GM12878 (cell line): ENCODE measurements at regions not wholly inside any gene's neighbourhood (a gene's known extent, or its start where the extent isn't known, plus 50 kb on each side); places are given as distances from the start of the nearest gene placed in this dataset.

Experiments
- ATAC-seq: fragments of 200-7000 bp; cut with Tn5 transposase; 3 replicates; pipeline ENCODE4 v1.9.1; 2020; ENCODE audit warnings: mild to moderate bottlenecking, moderate library complexity
- BruUV-seq: library from RNA; stranded (reverse); fragments of 400-500 nt; replicated peaks from 2 replicates; lab custom pipeline; 2021; lab: Mats Ljungman, UMichigan
- CTCF ChIA-PET: fragments of 300-600 bp; sonication (Branson Sonifier 250); formaldehyde crosslinking; extraction: SDS; loops from one replicate; lab custom pipeline; 2021; ENCODE audit warnings: inconsistent platforms; lab: Yijun Ruan, JAX
- POLR2A ChIA-PET: fragments of 350-600 bp; formaldehyde crosslinking; extraction: SDS; loops from one replicate; lab custom pipeline; 2021; ENCODE audit warnings: inconsistent platforms; lab: Charles Lee
- RAD21 ChIA-PET: fragments of 300-600 bp; sonication (Branson Sonifier 250); formaldehyde crosslinking; loops from one replicate; lab custom pipeline; 2023; ENCODE audit warnings: antibody characterized with exemption; ENCODE audit not compliant: unreplicated experiment; lab: Charles Lee
- SMC1A ChIA-PET: fragments of 300-600 bp; sonication (Branson Sonifier 250); formaldehyde crosslinking; loops from one replicate; lab custom pipeline; 2023; ENCODE audit not compliant: unreplicated experiment, uncharacterized antibody; lab: Charles Lee
- DNase-seq: peaks from one replicate; pipeline ENCODE4 v3.0.0-alpha.2; 2011; ENCODE audit warnings: low read depth, low spot score
- FAIRE-seq: peaks from 3 replicates; lab custom pipeline; 2011; peaks lifted over from hg19 to GRCh38; lab: Jason Lieb, UNC
- H2AFZ ChIP-seq: 2 replicates; pipeline ENCODE4 v1.6.0; 2011; ENCODE audit warnings: low read depth, low read length, control low read depth; ENCODE audit not compliant: control insufficient read depth
- H3K27ac ChIP-seq: 2 replicates; pipeline ENCODE4 v1.5.1; 2011; ENCODE audit warnings: control low read depth; ENCODE audit not compliant: control insufficient read depth, insufficient read depth
- H3K27me3 ChIP-seq, 2 experiments: replicated peaks in 1 of 2; 2 replicates each; pipeline versions ENCODE4 v1.6.0 to v1.6.1; 2011; ENCODE audit warnings: low read length in 1 of 2; ENCODE audit not compliant: control insufficient read depth in 2 of 2, insufficient read depth in 2 of 2
- H3K36me3 ChIP-seq, 2 experiments: 2 replicates each; pipeline ENCODE4 v1.5.1; 2011; ENCODE audit warnings: low read length in 1 of 2; ENCODE audit not compliant: control insufficient read depth in 2 of 2, insufficient read depth in 2 of 2
- H3K4me1 ChIP-seq: 2 replicates; pipeline ENCODE4 v1.6.1; 2011; ENCODE audit warnings: mild to moderate bottlenecking, low read length, moderate library complexity, mixed read lengths; ENCODE audit not compliant: control insufficient read depth, insufficient read depth
- H3K4me2 ChIP-seq: 2 replicates; pipeline ENCODE4 v1.6.0; 2011; ENCODE audit warnings: control low read depth; ENCODE audit not compliant: control insufficient read depth, insufficient read depth
- H3K4me3 ChIP-seq: fragments of 200-600 bp; sonication (generic); 2 replicates; pipeline ENCODE4 v1.5.1; 2016
- H3K79me2 ChIP-seq: 2 replicates; pipeline ENCODE4 v1.6.0; 2011; ENCODE audit warnings: low read length; ENCODE audit not compliant: control insufficient read depth, insufficient read depth
- H3K9ac ChIP-seq: 2 replicates; pipeline ENCODE4 v1.8.0; 2011; ENCODE audit warnings: low read length, control low read depth, mixed read lengths; ENCODE audit not compliant: control insufficient read depth, insufficient read depth
- H3K9me3 ChIP-seq: replicated peaks from 3 replicates; pipeline ENCODE4 v1.5.1; 2011; ENCODE audit warnings: mild to moderate bottlenecking, low read length; ENCODE audit not compliant: control insufficient read depth, insufficient read depth
- H4K20me1 ChIP-seq: 2 replicates; pipeline ENCODE4 v1.6.0; 2011; ENCODE audit not compliant: control insufficient read depth, insufficient read depth
- ATF7 ChIP-seq: fragments of 450-650 bp; IDR thresholded peaks from 2 replicates; pipeline ENCODE4 v1.6.1; 2016; ENCODE audit warnings: low read depth, mild to moderate bottlenecking
- CHD1 ChIP-seq: IDR thresholded peaks from 2 replicates; pipeline ENCODE4 v1.6.1; 2012; ENCODE audit warnings: low read depth, low read length, improper control_type of control experiment
- JUNB ChIP-seq: IDR thresholded peaks from 2 replicates; pipeline ENCODE4 v1.6.1; 2016; ENCODE audit warnings: antibody characterized with exemption, mild to moderate bottlenecking
- KDM1A ChIP-seq: fragments of 200-600 bp; sonication (generic); IDR thresholded peaks from 2 replicates; pipeline ENCODE4 v1.6.1; 2016; ENCODE audit warnings: borderline replicate concordance
- MEF2A ChIP-seq: IDR thresholded peaks from 2 replicates; pipeline ENCODE4 v1.6.1; 2011; ENCODE audit warnings: low read depth, mild to moderate bottlenecking, low read length, moderate library complexity; ENCODE audit not compliant: insufficient read depth
- MYC ChIP-seq: IDR thresholded peaks from 2 replicates; pipeline ENCODE4 v1.6.1; 2011; ENCODE audit warnings: mild to moderate bottlenecking, low read length, moderate library complexity, inconsistent platforms; ENCODE audit not compliant: insufficient read depth, insufficient replicate concordance, insufficient read length, severe bottlenecking
- RCOR1 ChIP-seq: conservative IDR thresholded peaks from 2 replicates; pipeline ENCODE4 v1.6.1; 2012; ENCODE audit warnings: low read depth, low read length, improper control_type of control experiment
- SMARCA5 ChIP-seq: fragments of 450-650 bp; IDR thresholded peaks from 2 replicates; pipeline ENCODE4 v1.6.1; 2017; ENCODE audit warnings: mild to moderate bottlenecking
- TAF1 ChIP-seq: IDR thresholded peaks from 2 replicates; pipeline ENCODE4 v1.6.1; 2011; ENCODE audit warnings: mild to moderate bottlenecking, low read depth, low read length, borderline replicate concordance
- TCF12 ChIP-seq: IDR thresholded peaks from 2 replicates; pipeline ENCODE4 v1.6.1; 2011; ENCODE audit warnings: low read depth, mild to moderate bottlenecking, low read length
- TCF3 ChIP-seq: IDR thresholded peaks from 2 replicates; pipeline ENCODE4 v1.6.1; 2012; ENCODE audit warnings: low read depth, mild to moderate bottlenecking, low read length, borderline replicate concordance; ENCODE audit not compliant: insufficient read depth
- ZNF24 ChIP-seq: fragments of 450-650 bp; IDR thresholded peaks from 2 replicates; pipeline ENCODE4 v1.6.1; 2017; ENCODE audit warnings: antibody characterized with exemption, mild to moderate bottlenecking
- ZZZ3 ChIP-seq: IDR thresholded peaks from 2 replicates; pipeline ENCODE4 v1.6.1; 2011; ENCODE audit warnings: low read depth; ENCODE audit not compliant: control insufficient read depth, insufficient read length
- WGBS: methylation state at CpG from one replicate; pipeline ENCODE4 v1.1.6; 2016; ENCODE audit warnings: low lambda C conversion rate; ENCODE audit not compliant: insufficient replicate concordance, insufficient coverage; ENCODE audit errors: missing lambda C conversion rate; 5-methylcytosine and 5-hydroxymethylcytosine counted together
- in situ Hi-C: fragments of 300-500 bp; cut with MboI; formaldehyde crosslinking; loops from 9 replicates; pipeline ENCODE4 v1.14.3; 2018; ENCODE audit warnings: mixed read lengths
- intact Hi-C: fragments of 100-400 bp; cut with micrococcal nuclease; formaldehyde crosslinking; loops from one replicate; pipeline ENCODE4 v1.14.2; 2022; ENCODE audit not compliant: unreplicated experiment
- TF ChIP-seq, protein P1 (sequence below): fragments of 450-650 bp; IDR thresholded peaks from 2 replicates; pipeline ENCODE4 v1.6.1; 2017; ENCODE audit warnings: antibody characterized with exemption, mild to moderate bottlenecking, moderate library complexity
- TF ChIP-seq, protein P2 (sequence below), 3 experiments: IDR thresholded peaks in 2 of 3; conservative IDR thresholded peaks in 1 of 3; 2 replicates each; pipeline ENCODE4 v1.5.1; 2011; ENCODE audit warnings: low read depth in 3 of 3, low read length in 3 of 3, mild to moderate bottlenecking in 3 of 3, control low read depth in 2 of 3, moderate library complexity in 2 of 3, inconsistent platforms in 1 of 3, mixed read lengths in 1 of 3; ENCODE audit not compliant: control insufficient read depth in 2 of 3, insufficient read depth in 1 of 3; ENCODE audit errors: extremely low read depth in 1 of 3
- TF ChIP-seq, protein P3 (sequence below): IDR thresholded peaks from 2 replicates; pipeline ENCODE4 v1.6.1; 2012; ENCODE audit warnings: low read depth, low read length, improper control_type of control experiment

DNA sequence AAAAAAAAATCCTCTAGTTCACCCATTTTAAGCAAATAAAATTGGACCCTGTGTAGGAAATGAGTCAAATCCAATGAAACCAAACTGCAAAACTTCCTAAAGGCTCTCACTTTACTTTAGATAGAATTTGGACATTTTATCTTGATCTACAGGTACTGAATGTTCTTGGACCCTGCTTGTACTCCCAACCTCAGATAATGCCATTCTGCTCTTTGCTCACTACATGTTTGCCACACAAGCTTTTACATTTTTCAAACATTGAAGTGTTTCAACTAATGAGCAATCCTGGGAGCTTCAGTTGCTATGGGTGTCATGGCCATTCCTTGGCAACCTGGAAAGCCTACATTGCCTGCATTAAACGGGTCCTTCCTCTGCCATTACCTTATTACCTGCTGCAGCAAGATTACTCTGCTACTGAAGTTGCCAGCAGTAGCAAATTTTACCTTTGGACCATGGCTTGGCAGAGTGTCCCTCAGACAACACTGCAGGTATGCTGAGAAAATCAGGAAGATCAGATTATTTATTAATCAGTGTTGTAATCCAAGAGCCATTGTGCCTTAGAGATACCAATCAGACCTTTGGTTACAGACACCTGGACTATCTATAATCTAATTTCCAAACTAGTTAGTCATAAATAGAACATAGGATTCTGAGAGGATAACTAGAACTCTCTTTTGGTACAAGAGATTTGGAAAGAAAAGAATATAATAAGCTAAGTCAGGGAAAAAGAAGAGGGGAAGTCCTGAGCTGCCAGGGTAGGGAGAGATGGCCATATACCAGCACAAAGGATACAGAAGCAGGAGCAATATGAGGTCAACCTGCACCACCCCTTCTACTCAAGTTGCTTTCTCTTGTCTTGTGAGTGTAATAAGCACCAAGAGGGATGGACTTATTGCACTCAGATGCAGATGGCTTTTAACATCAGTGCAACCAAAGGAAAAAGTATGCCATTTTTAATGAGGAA lies 293.3 kb upstream of the TFPI start (continued):
- no peak for TF ChIP-seq TAF1
- TF ChIP-seq ZZZ3 = no peak
- no peak for TF ChIP-seq ZNF24
- TF ChIP-seq TCF3 = no peak
- TF ChIP-seq, protein P1, sequence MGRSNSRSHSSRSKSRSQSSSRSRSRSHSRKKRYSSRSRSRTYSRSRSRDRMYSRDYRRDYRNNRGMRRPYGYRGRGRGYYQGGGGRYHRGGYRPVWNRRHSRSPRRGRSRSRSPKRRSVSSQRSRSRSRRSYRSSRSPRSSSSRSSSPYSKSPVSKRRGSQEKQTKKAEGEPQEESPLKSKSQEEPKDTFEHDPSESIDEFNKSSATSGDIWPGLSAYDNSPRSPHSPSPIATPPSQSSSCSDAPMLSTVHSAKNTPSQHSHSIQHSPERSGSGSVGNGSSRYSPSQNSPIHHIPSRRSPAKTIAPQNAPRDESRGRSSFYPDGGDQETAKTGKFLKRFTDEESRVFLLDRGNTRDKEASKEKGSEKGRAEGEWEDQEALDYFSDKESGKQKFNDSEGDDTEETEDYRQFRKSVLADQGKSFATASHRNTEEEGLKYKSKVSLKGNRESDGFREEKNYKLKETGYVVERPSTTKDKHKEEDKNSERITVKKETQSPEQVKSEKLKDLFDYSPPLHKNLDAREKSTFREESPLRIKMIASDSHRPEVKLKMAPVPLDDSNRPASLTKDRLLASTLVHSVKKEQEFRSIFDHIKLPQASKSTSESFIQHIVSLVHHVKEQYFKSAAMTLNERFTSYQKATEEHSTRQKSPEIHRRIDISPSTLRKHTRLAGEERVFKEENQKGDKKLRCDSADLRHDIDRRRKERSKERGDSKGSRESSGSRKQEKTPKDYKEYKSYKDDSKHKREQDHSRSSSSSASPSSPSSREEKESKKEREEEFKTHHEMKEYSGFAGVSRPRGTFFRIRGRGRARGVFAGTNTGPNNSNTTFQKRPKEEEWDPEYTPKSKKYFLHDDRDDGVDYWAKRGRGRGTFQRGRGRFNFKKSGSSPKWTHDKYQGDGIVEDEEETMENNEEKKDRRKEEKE = no peak
- no peak for TF ChIP-seq RCOR1
- no peak for TF ChIP-seq MYC
- TF ChIP-seq, all 136 proteins: peak for 0

DNA sequence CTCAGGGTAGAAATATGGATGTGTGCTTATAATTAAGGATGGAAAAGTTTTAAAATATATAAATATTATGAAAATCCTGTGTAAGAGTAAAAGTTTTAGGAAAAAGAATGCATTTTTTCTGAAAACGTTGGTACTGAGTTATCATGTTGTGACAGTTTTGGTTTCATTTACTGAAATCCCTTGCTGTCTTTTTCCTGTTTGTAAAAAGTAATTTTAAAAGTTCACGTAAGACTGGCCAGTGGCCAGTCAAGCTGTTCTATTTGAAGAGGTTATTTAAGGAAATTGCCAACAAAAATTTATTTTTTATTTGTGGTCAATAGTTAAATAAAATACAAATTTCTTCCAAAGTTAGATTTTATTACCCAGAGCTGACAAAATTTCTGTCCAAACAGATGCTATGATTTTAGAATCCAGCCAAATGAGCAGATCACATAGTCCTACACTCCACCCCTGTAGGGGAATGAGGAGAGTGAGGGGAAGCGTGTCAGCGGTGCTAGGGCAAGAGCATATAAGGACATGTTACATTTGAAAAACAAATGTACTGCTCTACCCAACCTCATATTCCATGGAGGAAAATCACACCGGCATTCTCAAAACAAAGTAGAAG lies 297.8 kb upstream of the TFPI start:
- WGBS = 47% methylated on average over 5 of the region's 5 CpGs
- CTCF ChIA-PET = interaction anchor here (2.8 kb wide), 1 partner anchor 9 kb away, joined by 14 read pairs; no protein-coding TSS in a partner anchor
- in situ Hi-C loops = no loop called here
- TF ChIP-seq JUNB (no peak), TCF12 (no peak), MEF2A (no peak), ATF7 (no peak), SMARCA5 (no peak), CHD1 (no peak), KDM1A (no peak)
- TF ChIP-seq, protein P2, sequence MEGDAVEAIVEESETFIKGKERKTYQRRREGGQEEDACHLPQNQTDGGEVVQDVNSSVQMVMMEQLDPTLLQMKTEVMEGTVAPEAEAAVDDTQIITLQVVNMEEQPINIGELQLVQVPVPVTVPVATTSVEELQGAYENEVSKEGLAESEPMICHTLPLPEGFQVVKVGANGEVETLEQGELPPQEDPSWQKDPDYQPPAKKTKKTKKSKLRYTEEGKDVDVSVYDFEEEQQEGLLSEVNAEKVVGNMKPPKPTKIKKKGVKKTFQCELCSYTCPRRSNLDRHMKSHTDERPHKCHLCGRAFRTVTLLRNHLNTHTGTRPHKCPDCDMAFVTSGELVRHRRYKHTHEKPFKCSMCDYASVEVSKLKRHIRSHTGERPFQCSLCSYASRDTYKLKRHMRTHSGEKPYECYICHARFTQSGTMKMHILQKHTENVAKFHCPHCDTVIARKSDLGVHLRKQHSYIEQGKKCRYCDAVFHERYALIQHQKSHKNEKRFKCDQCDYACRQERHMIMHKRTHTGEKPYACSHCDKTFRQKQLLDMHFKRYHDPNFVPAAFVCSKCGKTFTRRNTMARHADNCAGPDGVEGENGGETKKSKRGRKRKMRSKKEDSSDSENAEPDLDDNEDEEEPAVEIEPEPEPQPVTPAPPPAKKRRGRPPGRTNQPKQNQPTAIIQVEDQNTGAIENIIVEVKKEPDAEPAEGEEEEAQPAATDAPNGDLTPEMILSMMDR (IDR thresholded peaks at IDR 0.05 in 2 of 3, conservative IDR thresholded peaks at IDR 0.05 in 1 of 3; ENCODE audit: control insufficient read depth in 2 of 3, extremely low read depth in 1 of 3, insufficient read depth in 1 of 3, low read depth in 3 of 3, low read length in 3 of 3) = no peak
- TF ChIP-seq, protein P3, sequence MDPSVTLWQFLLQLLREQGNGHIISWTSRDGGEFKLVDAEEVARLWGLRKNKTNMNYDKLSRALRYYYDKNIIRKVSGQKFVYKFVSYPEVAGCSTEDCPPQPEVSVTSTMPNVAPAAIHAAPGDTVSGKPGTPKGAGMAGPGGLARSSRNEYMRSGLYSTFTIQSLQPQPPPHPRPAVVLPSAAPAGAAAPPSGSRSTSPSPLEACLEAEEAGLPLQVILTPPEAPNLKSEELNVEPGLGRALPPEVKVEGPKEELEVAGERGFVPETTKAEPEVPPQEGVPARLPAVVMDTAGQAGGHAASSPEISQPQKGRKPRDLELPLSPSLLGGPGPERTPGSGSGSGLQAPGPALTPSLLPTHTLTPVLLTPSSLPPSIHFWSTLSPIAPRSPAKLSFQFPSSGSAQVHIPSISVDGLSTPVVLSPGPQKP = no peak

More for the DNA sequence above, 297.8 kb upstream of the TFPI start:
- Histone ChIP-seq H3K36me3 (no peaks in the 10 kb centered on the region), H2AFZ (no peak overlapping the region; the same call in 1 of the 2 replicates), H4K20me1 (no peaks in the 10 kb centered on the region), H3K27me3 (no peaks in the 10 kb centered on the region), H3K9me3 (no peaks in the 10 kb centered on the region), H3K27ac (no peak overlapping the region), H3K4me1 (no peaks in the 10 kb centered on the region), H3K9ac (no peak overlapping the region), H3K4me3 (no peak overlapping the region), H3K79me2 (no peaks in the 10 kb centered on the region), H3K4me2 (no peak overlapping the region)
- ATAC-seq = no peak
- ChIA-PET RAD21 (no interaction called here), SMC1A (interaction anchor here (0.9 to 1.6 kb wide), 3 partner anchors 9 to 352 kb away, joined by 3 to 5 read pairs (median 3); no protein-coding TSS in a partner anchor), POLR2A (no interaction called here)
- no TSS peak for BruUV-seq
- no peak for FAIRE-seq
- intact Hi-C loops = no loop called here
- DNase-seq = no peak
